ENCODE measurements at regions not wholly inside any gene's neighbourhood (a gene's known extent, or its start where the extent isn't known, plus 50 kb on each side); places are given as distances from the start of the nearest gene placed in this dataset.
"Not testable (repeated sequence)": the region's sequence is repeated elsewhere in the genome, so short reads cannot be mapped to it uniquely, and the experiment has no call there.

- DNase-seq: no peak
Measured at GRCh38 chr2:105691947-105692390, 52.7 kb upstream of the NCK2 start.

GRCh38 chr2:105690566-105690965, 54.1 kb upstream of the NCK2 start:
- DNase-seq: no peak

GRCh38 chr2:105689484-105689883, 55.2 kb upstream of the NCK2 start:
- no peak for DNase-seq

GRCh38 chr2:105688946-105689345, 55.8 kb upstream of the NCK2 start:
- no peak for DNase-seq

GRCh38 chr2:105686588-105686987, 58.1 kb upstream of the NCK2 start:
- no peak for DNase-seq

- no peak for DNase-seq
Measured at GRCh38 chr2:105683011-105683492, 61.7 kb upstream of the NCK2 start.

- no peak for DNase-seq
Measured at GRCh38 chr2:105682401-105682800, 62.3 kb upstream of the NCK2 start.

- no peak for DNase-seq
Measured at GRCh38 chr2:105681927-105682326, 62.8 kb upstream of the NCK2 start.

GRCh38 chr2:105680357-105680756, 64.4 kb upstream of the NCK2 start:
- no peak for DNase-seq

GRCh38 chr2:105678346-105678745, 66.4 kb upstream of the NCK2 start:
- DNase-seq: no peak

GRCh38 chr2:105677901-105678300, 66.8 kb upstream of the NCK2 start:
- DNase-seq: no peak

- no peak for DNase-seq
Measured at GRCh38 chr2:105675841-105676240, 68.9 kb upstream of the NCK2 start.

- DNase-seq: no peak
Measured at GRCh38 chr2:105674859-105675541, 69.7 kb upstream of the NCK2 start.

- DNase-seq: no peak
Measured at GRCh38 chr2:105674401-105674800, 70.3 kb upstream of the NCK2 start.

GRCh38 chr2:105671156-105671555, 73.6 kb upstream of the NCK2 start:
- no peak for DNase-seq

GRCh38 chr2:105669384-105669891, 75.3 kb upstream of the NCK2 start:
- DNase-seq: no peak

GRCh38 chr2:105665480-105665879, 79.2 kb upstream of the NCK2 start:
- DNase-seq: no peak

GRCh38 chr2:105660489-105660888, 84.2 kb upstream of the NCK2 start:
- no peak for DNase-seq

GRCh38 chr2:105655723-105656606, 88.7 kb upstream of the NCK2 start:
- DNase-seq: not testable (repeated sequence)

- DNase-seq: no peak
Measured at GRCh38 chr2:105655244-105655643, 89.5 kb upstream of the NCK2 start.

- DNase-seq: no peak
Measured at GRCh38 chr2:105654474-105655004, 90.2 kb upstream of the NCK2 start.

- DNase-seq: no peak
Measured at GRCh38 chr2:105653302-105653701, 91.4 kb upstream of the NCK2 start.

- no peak for DNase-seq
Measured at GRCh38 chr2:105652014-105652796, 92.5 kb upstream of the NCK2 start.
